ENCODE measurements at regions not wholly inside any gene's neighbourhood (a gene's known extent, or its start where the extent isn't known, plus 50 kb on each side); places are given as distances from the start of the nearest gene placed in this dataset.
A peak's percentile ranks its signal among the peaks of the same experiment; 100 is the strongest.

DNA sequence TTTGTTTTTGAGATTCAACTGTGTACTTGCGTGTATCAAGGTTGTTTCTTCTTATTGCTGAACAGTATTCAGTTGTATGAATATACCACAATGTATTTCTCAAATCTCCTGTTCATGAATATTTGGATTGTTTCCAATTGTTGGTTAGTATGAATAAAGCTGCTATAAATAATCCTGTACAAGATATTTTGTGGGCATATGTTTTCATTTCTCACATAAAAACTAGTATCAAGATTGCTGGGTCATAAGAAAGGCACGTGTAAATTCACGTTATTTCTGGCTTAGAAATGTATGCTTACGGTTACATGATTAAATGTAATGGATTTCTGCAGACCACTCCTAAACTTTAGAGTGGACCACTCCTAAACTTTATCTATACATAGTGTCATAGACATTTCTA lies 96.6 kb downstream of the BTBD3 start:
- Histone ChIP-seq H3K9me3 (no peaks in the 10 kb centered on the region), H3K27me3 (no peaks in the 10 kb centered on the region), H3K36me3 (no peaks in the 10 kb centered on the region), H3K4me3 (no peak overlapping the region)
- DNase-seq: no peak

DNA sequence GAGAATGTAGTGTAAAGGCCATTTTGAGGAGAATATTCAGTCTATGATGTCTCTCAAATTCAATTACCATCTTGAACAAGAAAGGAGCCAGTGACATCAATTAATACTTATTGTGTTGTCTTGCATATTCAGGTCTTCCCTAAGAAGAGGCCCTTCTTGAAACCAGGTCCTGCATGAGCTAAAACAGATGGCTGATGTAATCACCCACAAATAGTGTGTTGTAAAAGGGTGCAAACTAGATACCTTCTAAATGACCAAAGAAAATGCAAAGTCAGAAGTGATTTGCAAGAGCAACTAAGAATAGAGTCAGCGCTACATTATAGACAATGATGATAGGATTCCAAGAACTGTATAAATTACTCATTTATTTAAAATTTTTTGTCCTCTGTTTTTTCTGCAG lies 97.0 kb downstream of the BTBD3 start:
- Histone ChIP-seq H3K9me3 (no peaks in the 10 kb centered on the region), H3K27me3 (no peaks in the 10 kb centered on the region), H3K4me3 (no peak overlapping the region), H3K36me3 (no peaks in the 10 kb centered on the region)
- DNase-seq: no peak

DNA sequence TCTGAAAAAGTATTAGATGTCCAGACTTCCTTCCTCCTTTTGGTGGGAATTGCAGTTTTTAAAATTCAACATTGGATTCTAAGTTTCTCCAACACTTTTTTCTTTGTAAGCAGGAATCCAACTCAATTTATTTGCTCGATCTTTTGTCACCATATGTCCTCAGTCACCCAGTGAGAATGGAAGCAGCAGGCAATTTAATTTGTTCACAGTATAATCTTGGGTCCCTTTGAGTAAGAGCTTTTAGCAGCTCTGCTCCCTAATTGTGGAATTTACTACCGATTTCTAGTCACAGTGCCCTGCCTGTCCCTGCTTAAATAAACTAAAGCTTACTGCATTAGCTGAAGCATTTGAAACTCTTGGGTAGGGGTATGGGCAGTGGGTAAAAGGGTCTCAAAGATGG lies 98.6 kb downstream of the BTBD3 start:
- Histone ChIP-seq H3K36me3 (no peaks in the 10 kb centered on the region), H3K9me3 (no peaks in the 10 kb centered on the region), H3K4me3 (no peak overlapping the region), H3K27me3 (no peaks in the 10 kb centered on the region)
- no peak for DNase-seq

DNA sequence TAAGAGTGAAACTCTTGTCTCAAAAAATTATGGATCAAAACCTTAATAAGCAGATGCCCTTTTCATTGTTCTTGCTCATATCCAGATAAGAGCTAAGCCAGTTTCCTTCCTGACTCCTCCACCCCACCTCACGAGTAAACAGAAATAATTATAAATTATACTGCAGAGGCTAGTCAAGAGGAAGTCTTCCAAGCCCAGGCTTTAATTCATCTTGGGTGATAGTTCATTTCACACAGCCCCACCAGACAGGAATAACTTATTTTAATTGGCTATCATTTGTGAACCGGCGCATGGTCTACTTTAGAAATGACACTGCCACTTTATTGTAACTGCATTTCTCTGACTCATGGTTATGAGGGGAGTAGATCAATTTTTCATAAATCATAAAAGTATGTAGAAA lies 102.0 kb downstream of the BTBD3 start:
- Histone ChIP-seq H3K36me3 (no peaks in the 10 kb centered on the region), H3K27me3 (no peaks in the 10 kb centered on the region), H3K4me3 (no peak overlapping the region), H3K9me3 (no peaks in the 10 kb centered on the region)
- DNase-seq: no peak

DNA sequence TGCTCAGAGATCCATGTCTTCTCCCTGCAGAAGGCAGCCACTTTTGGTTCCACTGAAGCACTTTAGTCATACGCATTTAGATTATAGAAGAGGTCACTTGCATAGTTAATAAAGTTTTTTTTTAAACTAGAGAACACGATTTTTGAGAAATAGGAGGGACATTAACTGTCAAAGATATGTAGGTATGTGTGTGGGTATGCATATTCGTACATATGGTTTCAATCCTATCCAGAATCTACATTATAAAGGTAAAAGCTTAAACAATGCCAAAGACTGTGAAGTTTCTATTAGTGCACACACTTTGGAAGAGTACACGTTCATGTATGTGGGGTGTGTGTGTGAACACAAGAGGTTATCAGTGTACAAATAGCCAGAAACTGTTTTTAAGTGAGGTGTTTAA lies 103.2 kb downstream of the BTBD3 start:
- Histone ChIP-seq H3K9me3 (no peaks in the 10 kb centered on the region), H3K27me3 (no peaks in the 10 kb centered on the region), H3K4me3 (no peak overlapping the region)

GRCh38 chr20:12022126-12022525 lies 104.4 kb downstream of the BTBD3 start:
- no peaks in the 10 kb centered on the region for H3K27me3 ChIP-seq
- H3K4me3 ChIP-seq: no peak overlapping the region
- no peak for DNase-seq
- no peaks in the 10 kb centered on the region for H3K9me3 ChIP-seq
- no peaks in the 10 kb centered on the region for H3K36me3 ChIP-seq

More for the DNA sequence above, 103.2 kb downstream of the BTBD3 start:
- H3K36me3 ChIP-seq: no peaks in the 10 kb centered on the region
- DNase-seq: no peak

DNA sequence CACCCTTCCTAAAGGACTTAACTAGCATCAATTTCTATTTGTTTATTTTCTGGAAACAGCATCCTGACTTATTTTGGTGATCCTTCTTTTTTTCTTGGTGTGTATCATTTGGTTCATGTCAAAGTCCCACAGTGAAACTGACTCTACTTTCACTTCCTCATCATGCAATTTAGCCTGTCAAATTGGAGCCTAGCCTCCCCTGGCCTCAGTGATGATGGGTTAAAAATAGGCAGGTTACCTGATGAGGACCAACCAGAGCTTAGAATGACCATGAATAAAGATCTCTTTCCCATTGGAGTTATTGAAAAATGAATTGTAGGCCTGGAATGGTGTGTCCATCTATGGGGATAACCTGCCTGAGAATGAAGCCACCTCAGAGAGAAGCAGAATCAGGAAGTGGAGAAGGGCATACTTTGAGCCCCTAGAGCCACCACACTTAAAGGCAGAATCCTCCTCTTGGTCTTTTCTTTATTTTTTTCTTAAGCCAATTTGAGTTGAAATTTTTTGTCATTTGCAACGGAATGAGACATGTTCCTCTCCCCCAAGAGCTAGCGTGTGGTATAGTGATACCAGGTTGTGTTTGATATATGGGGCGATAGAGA lies 105.6 kb downstream of the BTBD3 start:
- Histone ChIP-seq H3K27me3 (no peaks in the 10 kb centered on the region), H3K4me3 (no peak overlapping the region), H3K36me3 (no peaks in the 10 kb centered on the region), H3K9me3 (no peaks in the 10 kb centered on the region)
- no peak for DNase-seq

DNA sequence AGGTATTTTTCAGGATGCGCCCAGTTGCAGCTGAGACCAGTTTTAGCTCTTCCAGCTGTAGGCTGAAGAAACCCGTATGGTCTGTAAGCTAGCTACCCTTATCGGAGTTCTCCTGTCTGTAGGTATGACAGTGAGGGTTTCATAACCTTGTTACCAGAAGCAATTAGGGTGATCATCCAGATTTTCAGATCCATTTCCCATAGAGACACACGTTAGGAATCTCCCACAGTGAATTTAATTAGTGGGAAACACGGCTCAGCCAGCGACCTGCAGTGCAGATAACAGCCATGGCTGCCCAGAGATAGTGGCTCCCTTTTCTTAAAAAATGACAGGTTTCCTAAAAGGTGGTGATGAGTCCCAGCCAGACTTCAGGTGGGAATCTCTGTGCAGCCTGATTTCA lies 111.1 kb downstream of the BTBD3 start:
- Histone ChIP-seq H3K9me3 (no peaks in the 10 kb centered on the region), H3K27me3 (no peaks in the 10 kb centered on the region), H3K4me3 (no peak overlapping the region), H3K36me3 (no peaks in the 10 kb centered on the region)
- no peak for DNase-seq

GRCh38 chr20:12030470-12030869 lies 112.8 kb downstream of the BTBD3 start:
- DNase-seq: no peak
- no peak overlapping the region for H3K4me3 ChIP-seq
- H3K36me3 ChIP-seq: no peaks in the 10 kb centered on the region
- H3K27me3 ChIP-seq: no peaks in the 10 kb centered on the region
- H3K9me3 ChIP-seq: no peaks in the 10 kb centered on the region

DNA sequence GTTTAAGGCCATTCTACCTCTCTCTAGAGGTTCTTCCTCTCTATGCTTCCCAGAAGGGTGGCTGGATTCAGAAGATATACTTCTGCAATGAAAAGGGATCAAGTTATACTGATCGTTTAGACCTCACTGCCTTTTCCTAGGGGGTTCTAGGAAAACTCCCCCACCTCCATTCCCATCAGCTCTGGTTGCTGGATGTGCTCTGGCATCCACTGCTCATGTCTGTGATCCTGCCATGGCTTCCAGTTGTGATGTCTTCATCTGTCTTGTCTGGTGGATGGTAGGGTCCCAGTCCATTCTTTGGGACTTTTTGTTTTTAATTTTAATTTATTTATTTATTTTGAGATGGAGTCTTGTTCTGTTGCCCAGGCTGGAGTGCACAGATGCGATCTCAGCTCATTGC lies 118.4 kb downstream of the BTBD3 start:
- Histone ChIP-seq H3K4me3 (no peak overlapping the region), H3K27me3 (no peaks in the 10 kb centered on the region), H3K9me3 (no peaks in the 10 kb centered on the region), H3K36me3 (no peaks in the 10 kb centered on the region)
- no peak for DNase-seq

DNA sequence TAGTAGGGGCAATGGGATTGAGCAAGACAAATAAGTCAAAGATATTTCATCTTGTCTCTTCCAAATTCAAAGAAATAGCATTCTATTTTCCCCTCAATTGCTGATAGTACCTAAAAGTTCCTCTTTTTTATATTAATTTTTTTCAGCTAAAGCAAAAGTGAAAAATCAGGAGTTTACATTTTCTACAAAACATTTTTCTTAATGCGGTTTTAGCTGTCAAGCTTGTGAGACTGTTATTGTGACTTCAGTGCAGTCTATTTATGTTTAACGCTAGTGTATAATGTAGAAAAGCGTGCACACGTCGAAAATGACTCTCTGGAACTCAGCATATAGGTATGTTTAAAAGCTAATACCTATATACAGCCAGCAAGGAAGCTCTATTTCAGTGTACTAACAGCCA lies 119.8 kb downstream of the BTBD3 start:
- H3K36me3 ChIP-seq: no peaks in the 10 kb centered on the region
- no peaks in the 10 kb centered on the region for H3K9me3 ChIP-seq
- DNase-seq: no peak
- no peak overlapping the region for H3K4me3 ChIP-seq
- no peaks in the 10 kb centered on the region for H3K27me3 ChIP-seq

DNA sequence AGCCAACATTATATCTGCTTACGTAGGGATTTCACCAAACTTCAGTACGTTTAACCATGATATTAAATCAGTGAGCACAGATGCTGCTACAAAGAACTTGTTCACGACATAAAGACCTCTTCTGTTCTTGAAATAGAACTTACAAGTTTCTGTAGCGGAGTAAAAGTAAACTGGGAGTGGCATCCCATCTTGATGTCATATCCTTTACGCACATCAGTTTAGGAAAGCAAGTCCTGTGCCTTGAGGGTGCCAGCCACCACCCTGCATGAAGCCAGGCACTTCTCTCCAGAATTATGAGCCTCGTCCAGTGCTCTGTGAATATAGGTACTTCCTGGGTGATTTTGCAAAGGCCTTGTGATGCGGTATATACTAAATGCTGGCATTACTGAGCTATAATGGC lies 122.6 kb downstream of the BTBD3 start:
- Histone ChIP-seq H3K36me3 (no peaks in the 10 kb centered on the region), H3K9me3 (no peaks in the 10 kb centered on the region), H3K4me3 (no peak overlapping the region), H3K27me3 (no peaks in the 10 kb centered on the region)
- DNase-seq: no peak

- no peak overlapping the region for H3K4me3 ChIP-seq
- no peaks in the 10 kb centered on the region; the same call in 1 of the 2 replicates for H3K36me3 ChIP-seq
- H3K9me3 ChIP-seq: no peaks in the 10 kb centered on the region
- DNase-seq: no peak
- H3K27me3 ChIP-seq: no peaks in the 10 kb centered on the region
Observed at GRCh38 chr20:12044969-12045368, 127.3 kb downstream of the BTBD3 start.

- H3K36me3 ChIP-seq: no peaks in the 10 kb centered on the region; the same call in 1 of the 2 replicates
- no peaks in the 10 kb centered on the region for H3K27me3 ChIP-seq
- no peak overlapping the region for H3K4me3 ChIP-seq
- no peaks in the 10 kb centered on the region for H3K9me3 ChIP-seq
- no peak for DNase-seq
Observed at GRCh38 chr20:12047838-12048432, 130.2 kb downstream of the BTBD3 start.

- peak; percentile 8 for DNase-seq
- Histone ChIP-seq H3K36me3 (no peaks in the 10 kb centered on the region; the same call in 1 of the 2 replicates), H3K4me3 (no peak overlapping the region)
Observed at GRCh38 chr20:12049125-12049524, 131.4 kb downstream of the BTBD3 start.

GRCh38 chr20:12051206-12052163 lies 133.8 kb downstream of the BTBD3 start:
- Histone ChIP-seq H3K27me3 (no peaks in the 10 kb centered on the region), H3K4me3 (no peak overlapping the region), H3K36me3 (no peaks in the 10 kb centered on the region; the same call in 1 of the 2 replicates), H3K9me3 (no peaks in the 10 kb centered on the region)
- no peak for DNase-seq

More at GRCh38 chr20:12049125-12049524, 131.4 kb downstream of the BTBD3 start:
- no peaks in the 10 kb centered on the region for H3K9me3 ChIP-seq
- H3K27me3 ChIP-seq: no peaks in the 10 kb centered on the region

DNA sequence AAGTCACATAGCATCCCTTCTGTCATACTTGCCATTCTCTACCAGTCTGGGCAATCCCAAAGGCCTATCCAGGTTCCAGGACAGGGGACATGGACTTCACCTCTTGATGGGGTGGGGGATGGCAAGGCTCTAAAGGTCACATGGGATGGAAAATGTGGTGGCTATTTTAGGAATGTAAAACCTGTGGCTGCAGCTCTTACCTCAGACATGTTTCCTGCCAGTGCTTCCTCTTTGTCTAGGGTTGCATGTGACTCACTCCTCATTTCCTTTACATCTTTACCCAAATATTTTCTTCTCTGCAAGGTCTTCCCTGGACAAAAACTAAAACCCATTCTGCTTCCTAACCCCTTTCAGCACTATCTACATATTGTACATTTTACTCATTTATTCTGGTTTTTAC lies 135.7 kb downstream of the BTBD3 start:
- DNase-seq: peak; percentile 6
- no peaks in the 10 kb centered on the region for H3K36me3 ChIP-seq
- no peaks in the 10 kb centered on the region for H3K27me3 ChIP-seq
- H3K4me3 ChIP-seq: no peak overlapping the region
- H3K9me3 ChIP-seq: no peaks in the 10 kb centered on the region

Measured in MG63 (cell line).